ENCODE measurements at regions not wholly inside any gene's neighbourhood (a gene's known extent, or its start where the extent isn't known, plus 50 kb on each side); places are given as distances from the start of the nearest gene placed in this dataset.
"Not testable (repeated sequence)": the region's sequence is repeated elsewhere in the genome, so short reads cannot be mapped to it uniquely, and the experiment has no call there.

DNA sequence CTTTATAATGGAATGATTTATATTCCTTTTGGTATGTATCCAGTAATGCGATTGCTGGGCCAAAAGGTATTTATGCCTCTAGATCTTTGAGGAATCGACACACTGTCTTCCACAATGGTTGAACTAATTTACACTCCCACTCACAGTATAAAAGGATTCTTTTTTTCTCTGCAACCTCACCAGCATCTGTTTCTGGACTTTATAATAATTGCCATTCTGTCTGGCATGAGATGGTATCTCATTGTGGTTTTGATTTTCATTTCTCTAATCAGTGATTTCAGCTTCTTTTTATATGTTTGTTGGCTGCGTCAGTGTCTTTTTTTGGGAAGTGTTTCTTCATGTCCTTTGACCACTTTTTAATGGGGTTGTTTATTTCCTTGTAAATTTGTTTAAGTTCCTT, 679.3 kb downstream of the JRKL start:
- no peak for DNase-seq (ENCODE audit: low read depth in 2 of 2)
- TF ChIP-seq, protein P1, sequence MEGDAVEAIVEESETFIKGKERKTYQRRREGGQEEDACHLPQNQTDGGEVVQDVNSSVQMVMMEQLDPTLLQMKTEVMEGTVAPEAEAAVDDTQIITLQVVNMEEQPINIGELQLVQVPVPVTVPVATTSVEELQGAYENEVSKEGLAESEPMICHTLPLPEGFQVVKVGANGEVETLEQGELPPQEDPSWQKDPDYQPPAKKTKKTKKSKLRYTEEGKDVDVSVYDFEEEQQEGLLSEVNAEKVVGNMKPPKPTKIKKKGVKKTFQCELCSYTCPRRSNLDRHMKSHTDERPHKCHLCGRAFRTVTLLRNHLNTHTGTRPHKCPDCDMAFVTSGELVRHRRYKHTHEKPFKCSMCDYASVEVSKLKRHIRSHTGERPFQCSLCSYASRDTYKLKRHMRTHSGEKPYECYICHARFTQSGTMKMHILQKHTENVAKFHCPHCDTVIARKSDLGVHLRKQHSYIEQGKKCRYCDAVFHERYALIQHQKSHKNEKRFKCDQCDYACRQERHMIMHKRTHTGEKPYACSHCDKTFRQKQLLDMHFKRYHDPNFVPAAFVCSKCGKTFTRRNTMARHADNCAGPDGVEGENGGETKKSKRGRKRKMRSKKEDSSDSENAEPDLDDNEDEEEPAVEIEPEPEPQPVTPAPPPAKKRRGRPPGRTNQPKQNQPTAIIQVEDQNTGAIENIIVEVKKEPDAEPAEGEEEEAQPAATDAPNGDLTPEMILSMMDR (IDR thresholded peaks at IDR 0.05; ENCODE audit: low read depth, low read length) = no peak
- no peak overlapping the region for H3K4me3 ChIP-seq (replicated peaks in 1 of 2; ENCODE audit: low read depth in 2 of 2, low read length in 2 of 2)

DNA sequence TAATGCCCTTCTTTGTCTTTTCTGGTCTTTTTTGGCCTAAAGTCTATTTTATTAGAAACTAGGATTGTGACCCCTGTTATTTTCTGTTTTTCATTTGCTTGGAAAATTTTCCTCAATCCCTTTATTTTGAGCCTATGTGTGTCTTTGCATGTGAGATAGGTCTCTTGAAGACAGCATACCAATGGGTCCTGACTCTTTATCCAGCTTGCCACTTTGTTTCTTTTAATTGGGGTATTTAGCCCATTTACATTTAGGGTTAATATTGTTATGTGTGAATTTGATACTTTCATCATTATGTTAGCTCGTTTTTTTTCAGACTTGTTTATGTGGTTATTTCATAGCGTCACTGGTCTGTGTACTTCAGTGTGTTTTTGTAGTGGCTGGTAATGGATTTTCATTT, 682.6 kb downstream of the JRKL start:
- TF ChIP-seq, protein P1 (IDR thresholded peaks at IDR 0.05; ENCODE audit: low read depth, low read length) = no peak

DNA sequence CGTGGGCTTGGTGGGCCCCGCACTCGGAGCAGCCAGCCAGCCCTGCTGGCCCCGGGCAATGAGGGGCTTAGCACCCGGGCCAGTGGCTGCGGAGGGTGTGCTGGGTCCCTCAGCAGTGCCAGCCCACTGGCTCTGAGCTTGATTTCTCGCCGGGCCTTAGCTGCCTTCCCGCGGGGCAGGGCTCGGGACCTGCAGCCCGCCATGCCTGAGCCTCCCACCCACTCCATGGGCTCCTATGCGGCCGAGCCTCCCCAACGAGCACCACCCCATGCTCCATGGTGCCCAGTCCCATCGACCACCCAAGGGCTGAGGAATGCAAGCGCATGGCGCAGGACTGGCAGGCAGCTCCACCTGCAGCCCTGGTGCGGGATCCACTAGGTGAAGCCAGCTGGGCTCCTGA, 686.9 kb downstream of the JRKL start:
- DNase-seq (ENCODE audit: low read depth in 2 of 2); H3K4me3 ChIP-seq (replicated peaks in 1 of 2; ENCODE audit: low read depth in 2 of 2, low read length in 2 of 2): not testable (repeated sequence)

More for the DNA sequence above, 682.6 kb downstream of the JRKL start:
- no peak overlapping the region for H3K4me3 ChIP-seq (replicated peaks in 1 of 2; ENCODE audit: low read depth in 2 of 2, low read length in 2 of 2)
- no peak for DNase-seq (ENCODE audit: low read depth in 2 of 2)

DNA sequence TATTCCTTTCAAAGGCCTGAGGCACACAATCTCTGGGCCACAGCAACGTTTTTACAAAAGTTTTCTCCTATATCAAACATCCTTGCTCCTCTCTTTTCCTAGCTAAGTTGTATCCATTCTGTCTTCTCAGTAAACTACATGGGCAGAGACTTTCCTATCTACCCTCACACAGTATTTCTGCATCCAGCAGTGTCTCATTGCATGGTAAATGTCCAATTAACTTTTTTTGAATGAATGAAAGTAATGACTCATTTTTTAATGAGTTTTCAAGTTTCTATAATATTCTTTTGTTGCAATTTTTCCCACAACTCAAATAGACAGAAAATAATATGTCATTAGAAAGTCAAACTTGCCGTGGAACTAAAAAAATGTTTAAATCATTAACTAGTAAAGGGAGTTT, 688.6 kb downstream of the JRKL start:
- H3K4me3 ChIP-seq (replicated peaks in 1 of 2; ENCODE audit: low read depth in 2 of 2, low read length in 2 of 2) = no peak overlapping the region
- TF ChIP-seq, protein P1 (IDR thresholded peaks at IDR 0.05; ENCODE audit: low read depth, low read length) = no peak
- DNase-seq (ENCODE audit: low read depth in 2 of 2) = no peak

DNA sequence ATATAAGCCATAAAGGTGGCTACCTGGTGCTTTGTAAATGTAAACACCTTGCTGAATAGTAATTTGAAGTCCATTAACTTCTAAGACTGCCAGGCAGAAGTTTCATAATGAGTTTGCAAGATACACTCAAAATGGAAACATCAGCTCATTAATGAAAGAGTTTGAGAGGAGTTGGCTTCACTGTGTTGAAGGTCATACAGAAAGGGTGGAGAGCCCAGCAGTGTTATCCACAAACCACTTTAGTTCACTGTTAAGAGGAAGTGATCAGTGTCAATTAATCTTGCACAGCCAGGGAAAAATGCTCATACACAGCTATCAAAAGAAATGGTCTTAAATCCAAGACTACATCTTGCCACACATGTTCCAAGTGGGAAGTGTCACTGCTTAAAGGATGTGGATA, 689.4 kb downstream of the JRKL start:
- TF ChIP-seq, protein P1 (IDR thresholded peaks at IDR 0.05; ENCODE audit: low read depth, low read length) = no peak
- H3K4me3 ChIP-seq (replicated peaks in 1 of 2; ENCODE audit: low read depth in 2 of 2, low read length in 2 of 2) = no peak overlapping the region
- no peak for DNase-seq (ENCODE audit: low read depth in 2 of 2)

DNA sequence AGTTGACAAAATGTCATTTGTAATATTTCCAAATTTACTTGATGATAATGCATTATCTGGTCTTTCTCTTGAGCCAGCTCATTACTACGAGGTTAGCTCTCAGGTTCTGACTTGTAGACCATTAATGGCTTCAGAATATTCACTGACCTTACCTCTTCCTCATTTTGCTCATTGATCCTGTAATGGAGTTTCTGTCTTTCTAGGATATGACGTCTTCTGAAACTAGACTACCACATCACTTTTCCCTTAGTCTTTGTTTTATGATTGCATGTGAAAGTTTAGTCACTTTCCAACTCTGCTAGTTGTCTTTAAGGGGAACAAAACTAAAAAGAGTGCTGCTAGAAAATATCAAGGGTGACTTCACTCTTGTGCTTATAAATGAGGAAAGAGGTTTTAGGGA, 697.6 kb downstream of the JRKL start:
- DNase-seq (ENCODE audit: low read depth in 2 of 2) = no peak
- TF ChIP-seq, protein P1 (IDR thresholded peaks at IDR 0.05; ENCODE audit: low read depth, low read length) = no peak
- H3K4me3 ChIP-seq (replicated peaks in 1 of 2; ENCODE audit: low read depth in 2 of 2, low read length in 2 of 2) = no peak overlapping the region

DNA sequence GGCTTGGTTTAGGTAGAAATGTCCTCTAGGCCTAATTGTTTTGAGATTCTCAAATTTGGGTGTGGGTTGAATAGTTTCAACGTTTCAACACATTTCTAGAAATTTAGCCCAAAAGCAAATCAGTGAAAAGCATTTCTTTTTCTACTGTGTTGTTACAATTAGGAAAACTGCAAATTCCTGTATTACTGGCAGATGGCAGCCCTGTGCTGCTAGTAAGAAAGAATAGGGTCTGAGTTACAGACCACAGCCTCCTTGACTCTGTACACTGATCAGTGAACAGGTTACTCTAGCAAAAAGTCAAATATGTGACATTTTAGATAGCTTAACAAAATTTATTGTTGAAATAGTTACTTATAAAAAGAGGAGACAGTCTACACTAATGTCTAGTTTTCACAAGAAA, 703.0 kb downstream of the JRKL start:
- TF ChIP-seq, protein P1 (IDR thresholded peaks at IDR 0.05; ENCODE audit: low read depth, low read length) = no peak
- no peak for DNase-seq (ENCODE audit: low read depth in 2 of 2)
- H3K4me3 ChIP-seq (replicated peaks in 1 of 2; ENCODE audit: low read depth in 2 of 2, low read length in 2 of 2) = no peak overlapping the region

DNA sequence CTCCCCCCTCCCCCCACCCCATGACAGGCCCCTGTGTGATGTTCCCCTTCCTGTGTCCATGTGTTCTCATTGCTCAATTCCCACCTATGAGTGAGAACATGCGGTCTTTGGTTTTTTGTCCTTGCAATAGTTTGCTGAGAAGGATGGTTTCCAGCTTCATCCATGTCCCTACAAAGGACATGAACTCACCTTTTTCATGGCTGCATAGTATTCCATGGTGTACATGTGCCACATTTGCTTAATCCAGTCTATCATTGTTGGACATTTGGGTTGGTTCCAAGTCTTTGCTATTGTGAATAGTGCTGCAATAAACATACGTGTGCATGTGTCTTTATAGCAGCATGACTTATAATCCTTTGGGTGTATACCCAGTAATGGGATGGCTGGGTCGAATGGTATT, 712.4 kb downstream of the JRKL start:
- H3K4me3 ChIP-seq (replicated peaks in 1 of 2; ENCODE audit: low read depth in 2 of 2, low read length in 2 of 2); DNase-seq (ENCODE audit: low read depth in 2 of 2): not testable (repeated sequence)
